NT2/D1 (cell line): ENCODE measurements at regions not wholly inside any gene's neighbourhood (a gene's known extent, or its start where the extent isn't known, plus 50 kb on each side); places are given as distances from the start of the nearest gene placed in this dataset.

Source experiments
- DNase-seq: peaks from one replicate; pipeline ENCODE4 v3.0.0-alpha.2; 2011; ENCODE audit warnings: low read depth, low spot score
- H3K27me3 ChIP-seq: 2 replicates; pipeline ENCODE4 v1.6.0; 2011; ENCODE audit warnings: mild to moderate bottlenecking; ENCODE audit not compliant: insufficient read length, insufficient read depth
- H3K36me3 ChIP-seq: 2 replicates; pipeline ENCODE4 v1.6.1; 2011; ENCODE audit warnings: mild to moderate bottlenecking, low read length, mixed read lengths; ENCODE audit not compliant: insufficient read depth, insufficient read length
- H3K4me1 ChIP-seq: 2 replicates; pipeline ENCODE4 v1.5.1; 2011; ENCODE audit not compliant: insufficient read depth, insufficient read length
- H3K4me3 ChIP-seq: 2 replicates; pipeline ENCODE4 v1.5.1; 2011; ENCODE audit warnings: low read depth; ENCODE audit not compliant: insufficient read length
- H3K9ac ChIP-seq: 2 replicates; pipeline ENCODE4 v1.6.0; 2011; ENCODE audit warnings: low read depth; ENCODE audit not compliant: insufficient read length
- H3K9me3 ChIP-seq: 2 replicates; pipeline ENCODE4 v1.5.1; 2011; ENCODE audit warnings: mild to moderate bottlenecking, low read length; ENCODE audit not compliant: insufficient read depth
- SUZ12 ChIP-seq: IDR thresholded peaks from 2 replicates; pipeline ENCODE4 v1.6.1; 2011; ENCODE audit not compliant: insufficient read length, insufficient read depth; ENCODE audit errors: extremely low read depth
- YY1 ChIP-seq: IDR thresholded peaks from 2 replicates; pipeline ENCODE4 v1.6.1; 2011; ENCODE audit not compliant: insufficient read length, insufficient read depth
- ZNF274 ChIP-seq: IDR thresholded peaks from 2 replicates; pipeline ENCODE4 v1.6.1; 2011; ENCODE audit warnings: mild to moderate bottlenecking, low read depth, low read length

GRCh38 chr7:69198250-69198649, 400.0 kb upstream of the AUTS2 start:
- no peak overlapping the region for H3K9ac ChIP-seq
- no peak overlapping the region for H3K4me3 ChIP-seq
- H3K36me3 ChIP-seq: no peaks in the 10 kb centered on the region
- no peak for DNase-seq
- TF ChIP-seq YY1 (no peak), ZNF274 (no peak), SUZ12 (no peak)
- peaks cover 6% of the 10 kb centered on the region; the same call in 1 of the 2 replicates for H3K9me3 ChIP-seq
- H3K27me3 ChIP-seq: no peaks in the 10 kb centered on the region
- no peaks in the 10 kb centered on the region for H3K4me1 ChIP-seq

- Histone ChIP-seq H3K27me3 (no peaks in the 10 kb centered on the region), H3K9me3 (peaks cover 6% of the 10 kb centered on the region; the same call in 1 of the 2 replicates), H3K36me3 (no peaks in the 10 kb centered on the region), H3K4me3 (no peak overlapping the region), H3K9ac (no peak overlapping the region), H3K4me1 (no peaks in the 10 kb centered on the region)
- TF ChIP-seq YY1: no peak
- TF ChIP-seq SUZ12: no peak
- DNase-seq: no peak
These were observed 399.2 kb upstream of the AUTS2 start for GRCh38 chr7:69199041-69199440.

- Histone ChIP-seq H3K4me3 (no peak overlapping the region), H3K27me3 (no peaks in the 10 kb centered on the region), H3K4me1 (no peaks in the 10 kb centered on the region), H3K9me3 (peaks cover 6% of the 10 kb centered on the region; the same call in 1 of the 2 replicates), H3K36me3 (no peaks in the 10 kb centered on the region), H3K9ac (no peak overlapping the region)
- DNase-seq: no peak
- no peak for TF ChIP-seq YY1
These were observed 398.6 kb upstream of the AUTS2 start for GRCh38 chr7:69199661-69200060.

GRCh38 chr7:69203871-69204270, 394.4 kb upstream of the AUTS2 start:
- Histone ChIP-seq H3K27me3 (peaks cover 8% of the 10 kb centered on the region), H3K9ac (no peak overlapping the region), H3K4me1 (no peaks in the 10 kb centered on the region), H3K36me3 (no peaks in the 10 kb centered on the region), H3K4me3 (no peak overlapping the region), H3K9me3 (no peaks in the 10 kb centered on the region)
- TF ChIP-seq ZNF274 (no peak), YY1 (no peak), SUZ12 (no peak)
- no peak for DNase-seq

GRCh38 chr7:69204943-69205342, 393.3 kb upstream of the AUTS2 start:
- H3K9ac ChIP-seq: no peak overlapping the region
- TF ChIP-seq ZNF274: no peak
- no peak for TF ChIP-seq YY1
- TF ChIP-seq SUZ12: no peak
- no peaks in the 10 kb centered on the region for H3K36me3 ChIP-seq
- H3K9me3 ChIP-seq: no peaks in the 10 kb centered on the region
- no peak overlapping the region for H3K4me3 ChIP-seq
- no peak for DNase-seq
- H3K4me1 ChIP-seq: no peaks in the 10 kb centered on the region
- H3K27me3 ChIP-seq: peaks cover 8% of the 10 kb centered on the region

GRCh38 chr7:69205581-69205980, 392.7 kb upstream of the AUTS2 start:
- Histone ChIP-seq H3K4me3 (no peak overlapping the region), H3K9ac (no peak overlapping the region), H3K4me1 (no peaks in the 10 kb centered on the region), H3K27me3 (peaks cover 8% of the 10 kb centered on the region), H3K9me3 (no peaks in the 10 kb centered on the region), H3K36me3 (no peaks in the 10 kb centered on the region)
- DNase-seq: no peak
- TF ChIP-seq ZNF274 (no peak), YY1 (no peak), SUZ12 (no peak)

- H3K9ac ChIP-seq: no peak overlapping the region
- DNase-seq: no peak
These were observed 390.0 kb upstream of the AUTS2 start for GRCh38 chr7:69208276-69208675.

GRCh38 chr7:69208848-69209247, 389.4 kb upstream of the AUTS2 start:
- no peaks in the 10 kb centered on the region for H3K9me3 ChIP-seq
- H3K36me3 ChIP-seq: no peaks in the 10 kb centered on the region
- peaks cover 14% of the 10 kb centered on the region for H3K27me3 ChIP-seq
- no peaks in the 10 kb centered on the region for H3K4me1 ChIP-seq
- no peak overlapping the region for H3K4me3 ChIP-seq
- H3K9ac ChIP-seq: no peak overlapping the region
- TF ChIP-seq SUZ12 (no peak), YY1 (no peak), ZNF274 (no peak)
- no peak for DNase-seq

More at GRCh38 chr7:69208276-69208675, 390.0 kb upstream of the AUTS2 start:
- no peaks in the 10 kb centered on the region for H3K36me3 ChIP-seq
- TF ChIP-seq SUZ12 (no peak), YY1 (no peak), ZNF274 (no peak)
- H3K4me3 ChIP-seq: no peak overlapping the region
- H3K4me1 ChIP-seq: no peaks in the 10 kb centered on the region
- H3K9me3 ChIP-seq: no peaks in the 10 kb centered on the region
- H3K27me3 ChIP-seq: peaks cover 14% of the 10 kb centered on the region
